ENCODE measurements at regions not wholly inside any gene's neighbourhood (a gene's known extent, or its start where the extent isn't known, plus 50 kb on each side); places are given as distances from the start of the nearest gene placed in this dataset.
"Not testable (repeated sequence)": the region's sequence is repeated elsewhere in the genome, so short reads cannot be mapped to it uniquely, and the experiment has no call there.

- no peak for DNase-seq
Observed at GRCh38 chr6:168369786-168370185, 50.2 kb upstream of the DACT2 start.

- DNase-seq, result peak; percentile 55
Observed at GRCh38 chr6:168370310-168370991, 50.9 kb upstream of the DACT2 start.

- no peak for DNase-seq
Observed at GRCh38 chr6:168371185-168371584, 51.6 kb upstream of the DACT2 start.

- DNase-seq, result no peak
Observed at GRCh38 chr6:168371618-168371980, 52.0 kb upstream of the DACT2 start.

DNA sequence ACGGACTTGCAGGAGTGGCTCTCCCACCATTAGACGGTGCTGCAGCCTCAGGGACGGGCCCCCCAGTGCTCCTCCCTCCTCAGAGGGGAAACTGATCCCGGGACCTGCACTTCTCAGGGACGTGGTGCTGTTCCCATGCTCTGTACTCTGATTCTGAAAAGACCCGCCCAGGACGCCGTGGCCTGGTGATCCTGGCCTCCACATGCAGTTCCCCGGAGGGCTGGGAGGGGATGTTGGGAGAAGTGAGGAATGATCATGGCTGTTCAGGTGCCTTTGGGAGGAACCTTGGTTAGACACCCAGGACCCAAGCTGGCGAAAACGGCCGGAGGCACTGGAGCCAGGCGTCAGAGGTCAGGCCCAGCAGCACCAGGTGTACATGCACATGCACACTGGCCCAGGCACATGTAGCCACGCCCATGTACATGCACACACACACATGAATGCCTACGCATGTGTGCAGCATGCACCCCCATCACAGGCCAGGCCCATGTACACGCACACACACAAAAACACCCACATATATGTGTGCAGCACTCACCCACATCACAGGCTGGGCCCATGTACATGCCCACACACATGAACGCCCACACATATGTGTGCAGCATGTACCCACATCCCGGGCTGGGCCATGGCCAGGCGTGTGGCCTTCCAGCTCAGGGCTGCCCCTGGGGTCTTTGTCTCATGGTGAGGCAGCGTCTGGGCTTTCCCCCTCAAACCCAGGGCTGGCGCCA is 52.6 kb upstream of the DACT2 start:
- no peak for DNase-seq

- DNase-seq, result no peak
Observed at GRCh38 chr6:168372889-168373288, 53.3 kb upstream of the DACT2 start.

DNA sequence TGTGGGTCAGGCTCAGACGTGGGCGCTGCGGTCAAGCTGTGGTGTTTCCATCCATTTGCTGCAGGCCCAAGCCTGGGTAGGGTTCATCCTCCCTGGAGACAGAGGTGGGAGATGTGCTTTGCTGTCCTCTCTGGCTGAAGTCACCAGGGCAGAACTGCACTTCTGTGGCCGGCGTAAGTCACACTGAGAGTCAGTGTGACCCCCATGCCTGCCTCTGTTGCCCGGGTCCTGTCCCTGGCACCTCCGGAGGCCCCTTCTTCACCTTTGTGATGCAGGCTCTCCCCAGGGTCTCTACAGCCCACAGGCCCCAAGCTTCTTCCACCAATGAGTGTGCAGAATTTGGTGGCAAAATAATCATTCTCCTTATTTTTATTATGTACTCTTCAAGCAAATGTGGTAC is 53.8 kb upstream of the DACT2 start:
- no peak for DNase-seq

DNA sequence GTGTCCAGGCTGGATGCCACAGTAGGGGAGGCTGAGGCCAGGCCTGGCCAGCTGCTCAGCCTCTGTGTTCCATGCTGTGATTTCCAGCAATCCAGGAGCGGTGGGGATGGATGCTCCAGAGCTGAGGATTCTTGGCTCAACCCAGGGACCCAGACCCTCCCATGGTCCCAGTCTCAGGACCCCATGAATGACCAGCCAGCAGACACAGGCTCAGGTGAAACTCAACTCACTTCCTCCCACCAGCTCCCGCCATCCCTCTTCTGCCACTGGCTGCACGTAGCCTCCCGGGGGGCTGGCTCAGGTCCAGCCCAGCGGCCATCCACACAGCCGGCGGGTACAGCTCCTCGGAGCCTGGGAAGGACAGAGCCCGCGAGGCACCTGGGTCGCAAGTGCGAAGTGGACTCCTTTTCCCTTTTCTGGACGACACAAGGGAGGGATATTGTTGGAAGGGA is 54.5 kb upstream of the DACT2 start:
- DNase-seq, result no peak

GRCh38 chr6:168374541-168375071 is 55.0 kb upstream of the DACT2 start:
- no peak for DNase-seq

GRCh38 chr6:168376120-168376519 is 56.5 kb upstream of the DACT2 start:
- DNase-seq, result no peak

GRCh38 chr6:168376811-168377483 is 57.4 kb upstream of the DACT2 start:
- no peak for DNase-seq

- no peak for DNase-seq
Observed at GRCh38 chr6:168377484-168377855, 57.9 kb upstream of the DACT2 start.

DNA sequence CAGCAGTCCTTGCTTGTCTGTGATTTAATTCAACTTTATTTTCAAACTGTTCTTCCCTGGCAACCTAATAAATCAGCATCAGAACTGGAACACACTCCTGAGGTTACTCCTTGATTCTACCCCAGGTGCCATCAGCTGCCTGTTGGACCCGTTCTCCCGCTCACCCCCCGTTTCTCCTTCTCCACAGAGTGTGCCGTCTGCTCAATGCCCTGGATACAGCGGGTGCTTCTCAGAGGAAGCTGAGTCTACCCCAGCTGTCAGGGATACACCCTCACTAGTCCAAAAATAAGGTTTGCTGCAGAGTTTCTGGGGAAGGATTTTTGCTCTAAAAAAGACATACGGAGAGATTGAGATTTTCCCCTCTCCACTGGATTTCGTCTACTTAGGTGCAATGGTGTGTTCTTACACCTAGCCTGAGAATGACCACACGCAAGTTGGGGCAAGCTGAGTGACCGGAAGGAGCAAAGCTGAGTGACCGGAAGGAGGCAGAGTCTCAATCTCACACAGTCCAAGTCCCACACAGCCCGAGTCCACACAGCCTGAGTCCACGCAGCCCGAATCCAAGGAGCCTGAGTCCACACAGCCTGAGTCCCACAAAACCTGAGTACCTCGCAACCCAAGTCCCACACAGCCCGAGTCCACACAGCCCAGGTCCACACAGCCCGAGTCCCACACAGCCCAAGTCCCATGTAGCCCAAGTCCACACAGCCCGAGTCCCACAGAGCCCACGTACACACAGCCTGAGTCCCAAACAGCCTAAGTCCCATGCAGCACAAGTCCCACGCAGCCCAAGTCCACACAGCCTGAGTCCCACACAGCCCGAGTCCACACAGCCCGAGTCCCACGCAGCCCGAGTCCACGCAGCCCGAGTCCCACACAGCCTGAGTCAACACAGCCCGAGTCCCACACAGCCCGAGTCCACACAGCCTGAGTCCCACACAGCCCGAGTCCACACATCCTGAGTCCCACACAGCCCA is 58.6 kb upstream of the DACT2 start:
- DNase-seq, result no peak

DNA sequence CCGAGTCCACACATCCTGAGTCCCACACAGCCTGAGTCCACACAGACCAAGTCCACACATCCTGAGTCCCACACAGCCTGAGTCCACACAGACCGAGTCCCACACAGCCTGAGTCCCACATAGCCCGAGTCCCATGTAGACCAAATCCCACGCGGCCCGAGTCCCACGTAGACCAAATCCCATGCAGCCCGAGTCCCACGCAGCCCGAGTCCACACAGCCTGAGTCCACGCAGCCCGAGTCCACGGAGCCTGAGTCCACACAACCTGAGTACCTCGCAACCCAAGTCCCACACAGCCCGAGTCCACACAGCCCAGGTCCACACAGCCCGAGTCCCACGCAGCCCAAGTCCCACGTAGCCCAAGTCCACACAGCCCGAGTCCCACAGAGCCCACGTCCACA is 60.0 kb upstream of the DACT2 start:
- DNase-seq, result not testable (repeated sequence)

DNA sequence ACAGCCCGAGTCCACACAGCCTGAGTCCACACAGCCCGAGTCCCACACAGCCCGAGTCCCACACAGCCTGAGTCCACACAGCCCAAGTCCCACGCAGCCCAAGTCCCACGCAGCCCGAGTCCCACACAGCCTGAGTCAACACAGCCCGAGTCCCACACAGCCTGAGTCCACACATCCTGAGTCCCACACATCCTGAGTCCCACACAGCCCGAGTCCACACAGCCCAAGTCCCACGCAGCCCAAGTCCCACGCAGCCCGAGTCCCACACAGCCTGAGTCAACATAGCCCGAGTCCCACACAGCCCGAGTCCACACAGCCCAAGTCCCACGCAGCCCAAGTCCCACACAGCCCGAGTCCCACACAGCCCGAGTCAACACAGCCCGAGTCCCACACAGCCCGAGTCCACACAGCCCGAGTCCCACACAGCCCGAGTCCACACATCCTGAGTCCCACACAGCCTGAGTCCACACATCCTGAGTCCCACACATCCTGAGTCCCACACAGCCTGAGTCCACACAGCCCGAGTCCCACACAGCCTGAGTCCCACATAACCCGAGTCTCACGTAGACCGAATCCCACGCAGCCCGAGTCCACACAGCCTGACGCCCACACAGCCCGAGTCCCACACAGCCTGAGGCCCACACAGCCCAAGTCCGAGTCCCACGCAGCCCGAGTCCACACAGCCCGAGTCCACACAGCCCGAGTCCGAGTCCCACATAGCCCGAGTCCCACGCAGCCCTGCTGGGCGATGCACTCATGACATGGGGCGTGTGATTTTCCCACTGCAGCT is 60.6 kb upstream of the SMOC2 start:
- not testable (repeated sequence) for DNase-seq

DNA sequence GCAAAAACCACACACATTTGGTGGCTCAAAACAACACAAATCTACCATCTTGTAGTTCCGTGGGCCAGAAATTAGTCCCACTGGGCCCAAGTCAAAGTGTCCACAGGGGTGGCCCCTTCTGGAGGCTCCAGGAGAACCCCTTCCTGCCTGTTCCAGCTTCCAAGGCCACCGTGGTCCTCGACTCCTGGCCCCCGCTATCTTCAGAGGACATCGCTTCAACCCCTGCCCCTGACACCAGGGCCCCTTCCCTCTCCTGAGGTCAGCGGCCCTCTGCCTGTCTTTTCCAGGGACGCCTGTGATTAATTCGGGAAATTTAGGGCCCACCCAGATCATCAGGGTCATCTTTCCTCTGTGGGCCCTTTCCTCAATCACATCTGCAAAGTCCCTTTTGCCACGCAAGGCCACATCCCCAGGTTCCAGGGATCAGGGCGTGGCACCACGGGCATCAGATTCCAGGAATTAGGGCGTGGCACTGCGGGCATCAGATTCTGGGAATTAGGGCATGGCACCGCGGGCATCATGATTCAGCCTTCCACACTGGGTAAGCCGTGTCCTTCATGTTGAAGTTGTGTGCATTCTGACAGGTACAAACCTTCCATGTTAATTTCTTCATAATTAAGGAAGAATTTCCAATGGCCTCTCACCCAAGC is 59.9 kb upstream of the SMOC2 start:
- DNase-seq, result no peak

DNA sequence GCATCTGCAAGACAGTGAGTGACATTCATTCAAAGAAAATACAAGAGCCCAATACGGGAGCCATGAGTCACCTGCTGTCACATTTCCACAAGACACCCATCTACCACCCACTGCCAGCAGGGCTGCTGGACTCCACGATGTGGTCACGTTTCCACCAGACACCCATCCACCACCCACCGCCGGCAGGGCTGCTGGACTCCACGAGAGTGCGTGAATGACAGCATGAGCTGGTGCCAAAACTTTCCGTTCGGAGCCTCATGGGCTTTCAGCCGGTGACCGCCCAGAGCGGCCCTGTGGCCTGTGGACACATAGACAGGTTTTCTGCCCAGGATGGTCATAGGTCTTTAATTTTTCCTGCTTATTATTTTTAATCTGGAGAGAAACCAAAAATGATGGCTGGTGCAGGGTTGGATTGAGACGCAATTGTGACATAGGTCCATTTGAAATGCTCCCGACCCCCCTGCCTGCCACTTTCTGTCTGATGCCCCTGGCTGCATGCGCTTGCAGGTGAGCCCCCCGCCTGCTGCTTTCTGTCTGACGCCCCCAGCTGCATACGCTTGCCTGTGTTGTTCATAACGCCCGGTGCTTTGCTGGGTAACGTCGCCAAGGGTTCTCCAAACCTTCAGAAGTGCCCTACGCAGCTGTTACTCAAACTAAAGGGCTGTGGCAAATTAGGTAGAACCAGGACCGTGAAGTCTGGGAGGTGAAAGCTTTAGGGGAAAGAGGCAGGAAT is 59.1 kb upstream of the SMOC2 start:
- no peak for DNase-seq

DNA sequence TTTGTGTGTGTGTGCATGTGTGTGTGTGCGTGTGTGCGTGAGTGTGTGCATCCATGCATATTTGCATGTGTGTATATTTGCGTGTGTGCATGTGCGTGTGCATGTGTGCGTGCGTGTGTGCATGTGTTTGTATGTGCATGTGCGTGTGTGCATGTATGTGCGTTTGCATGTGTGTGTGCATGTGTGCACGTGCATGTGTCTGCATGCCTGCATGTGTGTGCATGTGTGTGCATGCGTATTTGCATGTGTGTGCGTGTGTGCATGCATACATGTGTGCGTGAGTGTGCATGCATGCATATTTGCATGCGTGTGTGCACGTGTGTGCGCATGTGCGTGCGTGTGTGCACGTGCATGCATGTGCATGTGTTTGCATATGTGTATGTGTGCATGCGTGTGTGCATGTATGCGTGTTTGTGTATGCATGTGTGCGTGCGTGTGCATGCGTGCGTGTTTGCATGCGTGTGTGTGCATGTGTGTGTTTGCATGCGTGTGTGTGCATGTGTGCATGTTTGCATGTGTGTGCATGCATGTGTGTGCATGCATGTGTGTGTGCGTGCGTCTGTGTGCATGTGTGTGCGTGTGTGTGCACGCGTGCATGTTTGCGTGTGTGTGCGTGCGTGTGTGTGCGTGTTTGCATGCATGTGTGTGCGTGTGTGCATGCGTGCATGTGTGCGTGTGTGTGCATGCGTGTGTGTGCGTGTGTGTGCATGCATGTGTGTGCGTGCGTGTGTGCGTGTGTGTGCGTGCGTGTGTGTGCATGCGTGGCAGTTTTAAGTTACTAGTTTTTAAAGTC is 57.7 kb upstream of the SMOC2 start:
- DNase-seq, result no peak

Data from NCI-H1436 (cell line).